Upper lobe of left lung (tissue), 6 donors: ENCODE measurements at regions not wholly inside any gene's neighbourhood (a gene's known extent, or its start where the extent isn't known, plus 50 kb on each side); places are given as distances from the start of the nearest gene placed in this dataset.

Experiments
- ATAC-seq, 2 donors: fragments of 200-7000 bp; cut with Tn5 transposase; one replicate each; pipeline ENCODE4 v1.9.1; 2022; ENCODE audit warnings: mild to moderate bottlenecking in 2 of 2, moderate library complexity in 2 of 2; ENCODE audit not compliant: low FRiP score in 2 of 2
- DNase-seq, 2 donors: peaks; one replicate each; pipeline ENCODE4 v3.0.0-alpha.2; 2019 to 2020
- H3K27ac ChIP-seq, 4 donors: fragments of 200-600 bp; sonication (generic); one replicate each; pipeline ENCODE4 v1.5.1; 2016 to 2019
- H3K27me3 ChIP-seq, 4 donors: fragments of 200-600 bp; sonication (generic); one replicate each; pipeline ENCODE4 v1.5.1; 2017 to 2019
- H3K36me3 ChIP-seq, 4 donors: fragments of 200-600 bp; sonication (generic); one replicate each; pipeline ENCODE4 v1.5.1; 2016 to 2019
- H3K4me1 ChIP-seq, 4 donors: fragments of 200-600 bp; sonication (generic); one replicate each; pipeline ENCODE4 v1.5.1; 2018 to 2019
- H3K4me3 ChIP-seq, 4 donors: fragments of 200-600 bp; sonication (generic); one replicate each; pipeline ENCODE4 v1.5.1; 2017 to 2019; ENCODE audit warnings: mild to moderate bottlenecking in 2 of 4, moderate library complexity in 1 of 4
- H3K9me3 ChIP-seq, 4 donors: fragments of 200-600 bp; sonication (generic); one replicate each; pipeline ENCODE4 v1.5.1; 2018 to 2019
- CTCF ChIP-seq, 6 experiments: fragments of 450-650 bp in 4 of 6; fragments of 200-600 bp in 2 of 6; sonication (generic) in 2 of 6; IDR thresholded peaks; one replicate each; pipeline ENCODE4 v1.5.1; 2016 to 2019; ENCODE audit warnings: antibody characterized with exemption in 6 of 6
- EP300 ChIP-seq, 4 donors: sonication (generic); formaldehyde crosslinking; IDR thresholded peaks; one replicate each; pipeline ENCODE4 v1.5.1; 2017; ENCODE audit warnings: antibody characterized with exemption in 4 of 4, control low read depth in 2 of 4
- POLR2A ChIP-seq, 4 donors: fragments of 450-650 bp; IDR thresholded peaks; one replicate each; pipeline ENCODE4 v1.5.1; 2016 to 2017; ENCODE audit warnings: antibody characterized with exemption in 4 of 4, mild to moderate bottlenecking in 2 of 4
- POLR2AphosphoS5 ChIP-seq, 2 donors: sonication (generic); formaldehyde crosslinking; IDR thresholded peaks; one replicate each; pipeline ENCODE4 v1.5.1; 2017; ENCODE audit warnings: antibody characterized with exemption in 2 of 2
- WGBS, 2 donors: methylation state at CpG; one replicate each; pipeline ENCODE4 v1.1.5; 2017 to 2018; 5-methylcytosine and 5-hydroxymethylcytosine counted together
- donor health status: DM: no; HTN: no; CAD: no; lungs with moderate emphysema.
- donor health status: DM: no; HTN: yes; CAD: no; lungs with severe emphysema.

GRCh38 chr7:22629056-22629455 lies 97.9 kb upstream of the IL6 start:
- Histone ChIP-seq H3K36me3 (no peaks in the 10 kb centered on the region), H3K9me3 (no peaks in the 10 kb centered on the region), H3K4me1 (peaks cover 0 to 11% (median 0%) of the 10 kb centered on the region in 4 donors), H3K27me3 (no peaks in the 10 kb centered on the region), H3K27ac (no peak overlapping the region), H3K4me3 (no peak overlapping the region)
- TF ChIP-seq EP300 (IDR thresholded peaks at IDR 0.05), result no peak
- no peak for TF ChIP-seq CTCF (IDR thresholded peaks at IDR 0.05)
- TF ChIP-seq POLR2A (IDR thresholded peaks at IDR 0.05), result no peak
- ATAC-seq (no peak), DNase-seq (no peak)

- Histone ChIP-seq H3K36me3 (no peaks in the 10 kb centered on the region), H3K27ac (no peak overlapping the region), H3K27me3 (no peaks in the 10 kb centered on the region), H3K4me1 (peaks cover 0 to 5% (median 0%) of the 10 kb centered on the region in 4 donors), H3K9me3 (no peaks in the 10 kb centered on the region), H3K4me3 (no peak overlapping the region)
- TF ChIP-seq EP300 (IDR thresholded peaks at IDR 0.05) (no peak), CTCF (IDR thresholded peaks at IDR 0.05) (no peak), POLR2AphosphoS5 (IDR thresholded peaks at IDR 0.05) (no peak), POLR2A (IDR thresholded peaks at IDR 0.05) (no peak)
- 95% methylated on average over 1 of the region's 1 CpG for WGBS, 2 donors
- no peak for DNase-seq
- no peak for ATAC-seq
Measured at GRCh38 chr7:22628112-22628511, 98.9 kb upstream of the IL6 start.

GRCh38 chr7:22627136-22627535 lies 99.9 kb upstream of the IL6 start:
- Histone ChIP-seq H3K36me3 (no peaks in the 10 kb centered on the region), H3K9me3 (no peaks in the 10 kb centered on the region), H3K4me3 (no peak overlapping the region), H3K27ac (no peak overlapping the region), H3K4me1 (no peaks in the 10 kb centered on the region), H3K27me3 (no peaks in the 10 kb centered on the region)
- no peak for DNase-seq
- 41% methylated on average over 2 of the region's 2 CpGs for WGBS, 2 donors
- no peak for ATAC-seq
- no peak for TF ChIP-seq POLR2A (IDR thresholded peaks at IDR 0.05)
- TF ChIP-seq EP300 (IDR thresholded peaks at IDR 0.05), result no peak
- TF ChIP-seq POLR2AphosphoS5 (IDR thresholded peaks at IDR 0.05), result no peak
- no peak for TF ChIP-seq CTCF (IDR thresholded peaks at IDR 0.05)

GRCh38 chr7:22625251-22625650 lies 101.7 kb upstream of the IL6 start:
- H3K36me3 ChIP-seq, result no peaks in the 10 kb centered on the region
- DNase-seq (no peak), ATAC-seq (no peak)
- H3K27ac ChIP-seq, result no peak overlapping the region
- H3K9me3 ChIP-seq, result no peaks in the 10 kb centered on the region
- no peaks in the 10 kb centered on the region for H3K27me3 ChIP-seq
- 71% methylated on average over 1 of the region's 1 CpG for WGBS, 2 donors
- no peak overlapping the region for H3K4me3 ChIP-seq
- no peak for TF ChIP-seq POLR2A (IDR thresholded peaks at IDR 0.05)
- no peak for TF ChIP-seq POLR2AphosphoS5 (IDR thresholded peaks at IDR 0.05)
- no peak for TF ChIP-seq CTCF (IDR thresholded peaks at IDR 0.05)
- TF ChIP-seq EP300 (IDR thresholded peaks at IDR 0.05), result no peak
- H3K4me1 ChIP-seq, result no peaks in the 10 kb centered on the region

- Histone ChIP-seq H3K27me3 (no peaks in the 10 kb centered on the region), H3K4me1 (no peaks in the 10 kb centered on the region), H3K4me3 (no peak overlapping the region), H3K9me3 (no peaks in the 10 kb centered on the region), H3K27ac (no peak overlapping the region), H3K36me3 (no peaks in the 10 kb centered on the region)
- DNase-seq (no peak), ATAC-seq (no peak)
- TF ChIP-seq POLR2AphosphoS5 (IDR thresholded peaks at IDR 0.05) (no peak), CTCF (IDR thresholded peaks at IDR 0.05) (no peak), POLR2A (IDR thresholded peaks at IDR 0.05) (no peak), EP300 (IDR thresholded peaks at IDR 0.05) (no peak)
- 97 to 98% methylated on average over 3 of the region's 3 CpGs for WGBS, 2 donors
Measured at GRCh38 chr7:22624781-22625180, 102.2 kb upstream of the IL6 start.
